ENCODE measurements at regions not wholly inside any gene's neighbourhood (a gene's known extent, or its start where the extent isn't known, plus 50 kb on each side); places are given as distances from the start of the nearest gene placed in this dataset.

DNA sequence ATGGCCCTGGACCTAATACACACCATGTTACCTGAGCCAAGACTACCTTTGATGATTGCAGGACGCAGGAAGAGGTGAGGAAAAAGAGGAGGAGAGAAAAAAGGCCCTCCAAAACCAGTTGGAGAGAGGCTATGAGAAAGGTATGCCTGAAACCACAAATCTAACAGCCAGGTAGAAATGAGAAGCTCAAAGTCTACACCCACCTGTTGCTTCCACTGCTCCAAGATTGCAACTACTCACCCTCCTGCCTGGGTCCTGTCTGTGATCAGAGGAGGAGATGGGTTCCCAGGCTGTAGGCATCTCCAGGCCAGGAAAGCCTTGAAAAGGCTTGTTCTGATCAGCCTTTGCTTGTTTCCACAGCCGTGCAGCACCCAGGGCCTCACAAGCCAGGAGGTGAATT lies 307.8 kb upstream of the USP24 start:
- no peak for DNase-seq (ENCODE audit: low spot score)
- Histone ChIP-seq H2BK12ac (ENCODE audit: low read length) (no peak overlapping the region), H2BK5ac (ENCODE audit: low read length) (no peak overlapping the region), H4K91ac (ENCODE audit: low read depth, low read length, poor library complexity) (no peak overlapping the region), H3K27ac (replicated peaks; ENCODE audit: low read length) (no peak overlapping the region), H3K4me2 (ENCODE audit: insufficient read depth, low read length, poor library complexity, severe bottlenecking) (no peak overlapping the region), H3K36me3 (replicated peaks in 1 of 2; ENCODE audit: control insufficient read depth in 2 of 2, insufficient read depth in 2 of 2, low read length in 2 of 2) (no peaks in the 10 kb centered on the region), H3K23ac (ENCODE audit: low read depth, low read length, poor library complexity) (no peak overlapping the region), H3K18ac (ENCODE audit: low read length) (no peak overlapping the region), H2AFZ (ENCODE audit: low read length) (no peak overlapping the region), H3K14ac (ENCODE audit: low read length) (no peak overlapping the region), H2BK15ac (ENCODE audit: low read length) (no peak overlapping the region), H2AK5ac (ENCODE audit: low read depth, low read length) (no peak overlapping the region), H3K27me3 (ENCODE audit: control insufficient read depth in 3 of 3, insufficient read depth in 3 of 3, low read depth in 1 of 3, low read length in 3 of 3) (no peaks in the 10 kb centered on the region), H3K4ac (ENCODE audit: low read length) (no peak overlapping the region), H3K4me1 (ENCODE audit: control insufficient read depth in 2 of 2, insufficient read depth in 1 of 2, low read depth in 1 of 2, low read length in 2 of 2) (peaks cover 0 to 4% of the 10 kb centered on the region in 2 donors), H2BK120ac (ENCODE audit: low read depth, low read length) (no peak overlapping the region), H4K8ac (ENCODE audit: low read depth, low read length) (no peak overlapping the region), H3K9me3 (replicated peaks in 1 of 2; ENCODE audit: control insufficient read depth in 2 of 2, insufficient read depth in 1 of 2, low read depth in 1 of 2, low read length in 2 of 2) (no peaks in the 10 kb centered on the region), H3K79me1 (ENCODE audit: low read depth, low read length) (no peaks in the 10 kb centered on the region), H3K4me3 (ENCODE audit: low read length in 2 of 2) (no peak overlapping the region), H3K9ac (ENCODE audit: low read depth, low read length, poor library complexity) (no peak overlapping the region)
- no CpG with 5 or more reads among the region's 2 CpGs for WGBS, 2 donors (ENCODE audit: extremely low coverage in 2 of 2, insufficient read length in 2 of 2, insufficient replicate concordance in 1 of 2)

DNA sequence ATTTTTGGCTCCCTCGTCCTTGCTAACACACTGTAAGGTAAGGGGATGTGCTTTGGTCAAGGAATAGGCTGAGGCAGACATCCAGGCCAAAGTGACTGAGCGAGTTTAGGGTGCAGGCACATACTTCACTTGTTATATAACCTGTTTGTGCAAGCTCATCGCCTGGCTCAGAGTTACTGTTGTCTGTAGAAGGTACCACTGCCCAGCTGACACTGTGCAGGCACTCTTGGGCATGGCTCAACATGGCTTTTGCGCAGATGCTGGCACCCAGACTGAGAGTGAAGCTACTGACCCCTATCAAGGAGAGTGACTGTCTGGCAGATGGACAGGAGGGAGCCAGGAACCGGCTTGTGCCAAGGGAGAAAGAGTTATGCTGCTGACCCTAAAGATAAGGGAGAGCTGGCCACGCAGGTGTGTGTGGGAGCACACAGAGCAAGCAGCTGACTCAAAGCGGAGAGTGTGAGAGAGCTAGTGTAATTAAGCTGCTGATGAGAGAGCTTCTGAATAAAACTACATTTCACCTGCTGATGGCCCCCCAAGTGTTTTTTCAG lies 307.3 kb upstream of the USP24 start:
- H3K18ac ChIP-seq (ENCODE audit: low read length): peak overlapping the region; percentile 9
- no peak overlapping the region for H2AFZ ChIP-seq (ENCODE audit: low read length)
- peak overlapping the region; percentile 39 for H3K14ac ChIP-seq (ENCODE audit: low read length)
- no peak overlapping the region for H2BK15ac ChIP-seq (ENCODE audit: low read length)
- no peak overlapping the region for H3K4ac ChIP-seq (ENCODE audit: low read length)
- H3K4me3 ChIP-seq (ENCODE audit: low read length in 2 of 2): no peak overlapping the region
- no peak overlapping the region for H4K8ac ChIP-seq (ENCODE audit: low read depth, low read length)
- no peaks in the 10 kb centered on the region for H3K36me3 ChIP-seq (replicated peaks in 1 of 2; ENCODE audit: control insufficient read depth in 2 of 2, insufficient read depth in 2 of 2, low read length in 2 of 2)
- no peaks in the 10 kb centered on the region for H3K79me1 ChIP-seq (ENCODE audit: low read depth, low read length)
- no CpG with 5 or more reads among the region's 7 CpGs for WGBS, 2 donors (ENCODE audit: extremely low coverage in 2 of 2, insufficient read length in 2 of 2, insufficient replicate concordance in 1 of 2)
- no peaks in the 10 kb centered on the region for H3K9me3 ChIP-seq (replicated peaks in 1 of 2; ENCODE audit: control insufficient read depth in 2 of 2, insufficient read depth in 1 of 2, low read depth in 1 of 2, low read length in 2 of 2)
- no peak overlapping the region for H2BK120ac ChIP-seq (ENCODE audit: low read depth, low read length)
- H3K23ac ChIP-seq (ENCODE audit: low read depth, low read length, poor library complexity): no peak overlapping the region
- no peaks in the 10 kb centered on the region for H3K27me3 ChIP-seq (ENCODE audit: control insufficient read depth in 3 of 3, insufficient read depth in 3 of 3, low read depth in 1 of 3, low read length in 3 of 3)
- no peak for DNase-seq (ENCODE audit: low spot score)
- H2AK5ac ChIP-seq (ENCODE audit: low read depth, low read length): no peak overlapping the region
- no peak overlapping the region for H4K91ac ChIP-seq (ENCODE audit: low read depth, low read length, poor library complexity)
- H3K9ac ChIP-seq (ENCODE audit: low read depth, low read length, poor library complexity): no peak overlapping the region
- no peak overlapping the region for H2BK5ac ChIP-seq (ENCODE audit: low read length)
- no peak overlapping the region for H3K27ac ChIP-seq (replicated peaks; ENCODE audit: low read length)
- H3K4me1 ChIP-seq (ENCODE audit: control insufficient read depth in 2 of 2, insufficient read depth in 1 of 2, low read depth in 1 of 2, low read length in 2 of 2): peaks cover 0 to 4% of the 10 kb centered on the region in 2 donors
- no peak overlapping the region for H2BK12ac ChIP-seq (ENCODE audit: low read length)
- H3K4me2 ChIP-seq (ENCODE audit: insufficient read depth, low read length, poor library complexity, severe bottlenecking): no peak overlapping the region

DNA sequence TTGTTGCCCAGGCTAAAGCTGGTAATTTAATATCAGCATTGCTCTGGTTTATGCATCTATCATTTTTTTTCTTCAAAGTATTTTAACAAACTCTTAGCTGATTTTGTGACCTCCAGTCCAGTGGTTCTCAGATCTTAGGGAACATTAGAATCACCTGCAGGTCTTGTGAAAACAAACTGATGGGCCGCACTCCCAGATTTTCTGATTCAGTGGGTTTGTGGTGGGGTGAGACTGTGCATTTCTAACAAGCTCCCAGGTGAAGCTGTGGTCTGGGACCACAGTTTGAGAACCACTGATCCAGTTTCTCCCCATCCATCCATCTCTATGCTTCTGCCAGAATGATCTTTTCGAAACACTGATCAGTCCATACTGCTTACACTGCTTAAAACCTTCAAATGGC lies 305.7 kb upstream of the USP24 start:
- Histone ChIP-seq H4K8ac (ENCODE audit: low read depth, low read length) (no peak overlapping the region), H4K91ac (ENCODE audit: low read depth, low read length, poor library complexity) (no peak overlapping the region), H2BK15ac (ENCODE audit: low read length) (no peak overlapping the region), H3K36me3 (replicated peaks in 1 of 2; ENCODE audit: control insufficient read depth in 2 of 2, insufficient read depth in 2 of 2, low read length in 2 of 2) (no peaks in the 10 kb centered on the region), H2AFZ (ENCODE audit: low read length) (no peak overlapping the region), H3K23ac (ENCODE audit: low read depth, low read length, poor library complexity) (no peak overlapping the region), H3K79me1 (ENCODE audit: low read depth, low read length) (no peaks in the 10 kb centered on the region), H2BK5ac (ENCODE audit: low read length) (no peak overlapping the region), H3K27ac (replicated peaks; ENCODE audit: low read length) (no peak overlapping the region), H3K4ac (ENCODE audit: low read length) (no peak overlapping the region), H3K4me1 (ENCODE audit: control insufficient read depth in 2 of 2, insufficient read depth in 1 of 2, low read depth in 1 of 2, low read length in 2 of 2) (peaks cover 0 to 5% of the 10 kb centered on the region in 2 donors), H3K9me3 (replicated peaks in 1 of 2; ENCODE audit: control insufficient read depth in 2 of 2, insufficient read depth in 1 of 2, low read depth in 1 of 2, low read length in 2 of 2) (no peaks in the 10 kb centered on the region), H3K9ac (ENCODE audit: low read depth, low read length, poor library complexity) (no peak overlapping the region), H2BK120ac (ENCODE audit: low read depth, low read length) (no peak overlapping the region), H2BK12ac (ENCODE audit: low read length) (no peak overlapping the region), H3K27me3 (ENCODE audit: control insufficient read depth in 3 of 3, insufficient read depth in 3 of 3, low read depth in 1 of 3, low read length in 3 of 3) (peaks cover 0 to 3% (median 0%) of the 10 kb centered on the region in 3 experiments), H3K14ac (ENCODE audit: low read length) (no peak overlapping the region), H3K18ac (ENCODE audit: low read length) (no peak overlapping the region), H3K4me2 (ENCODE audit: insufficient read depth, low read length, poor library complexity, severe bottlenecking) (no peak overlapping the region), H3K4me3 (ENCODE audit: low read length in 2 of 2) (no peak overlapping the region), H2AK5ac (ENCODE audit: low read depth, low read length) (no peak overlapping the region)
- no CpG with 5 or more reads among the region's 2 CpGs for WGBS, 2 donors (ENCODE audit: extremely low coverage in 2 of 2, insufficient read length in 2 of 2, insufficient replicate concordance in 1 of 2)
- DNase-seq (ENCODE audit: low spot score): no peak

DNA sequence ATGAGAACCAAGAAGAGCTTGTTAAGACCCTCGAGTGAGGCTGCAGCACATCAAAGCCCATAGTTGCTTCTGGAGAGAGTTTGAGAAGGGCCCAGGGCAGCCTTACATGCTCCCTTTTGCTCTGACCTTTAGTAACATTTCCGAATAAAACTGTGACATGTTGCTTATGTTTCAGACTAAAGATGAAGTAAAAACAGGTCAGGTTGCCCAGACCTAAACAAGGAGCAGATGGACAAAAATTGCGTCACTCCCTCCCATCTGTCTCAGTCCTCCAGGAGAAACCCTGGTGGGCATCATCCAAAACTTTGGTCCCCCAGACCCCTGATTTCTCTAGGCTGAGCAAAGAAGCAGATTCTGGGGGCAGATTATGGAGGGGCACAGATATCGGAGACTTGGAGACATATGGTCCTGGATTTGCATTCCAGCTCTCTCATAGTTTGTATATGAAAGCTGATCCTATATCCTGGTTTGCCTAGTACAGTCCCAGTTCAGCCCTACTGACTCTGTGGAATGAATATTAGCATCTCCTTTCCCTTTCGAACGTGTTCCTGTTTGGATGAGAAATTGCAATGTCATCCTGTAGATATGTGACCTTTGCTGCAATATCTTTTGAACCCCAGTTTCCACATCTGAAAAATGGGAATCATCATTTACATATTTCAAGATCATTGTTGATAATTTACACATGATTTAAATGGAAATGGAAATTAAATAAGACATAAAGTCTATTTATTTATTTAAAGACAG lies 304.9 kb upstream of the USP24 start:
- peaks cover 0 to 3% (median 0%) of the 10 kb centered on the region in 3 experiments for H3K27me3 ChIP-seq (ENCODE audit: control insufficient read depth in 3 of 3, insufficient read depth in 3 of 3, low read depth in 1 of 3, low read length in 3 of 3)
- H3K23ac ChIP-seq (ENCODE audit: low read depth, low read length, poor library complexity): no peak overlapping the region
- H3K79me1 ChIP-seq (ENCODE audit: low read depth, low read length): no peaks in the 10 kb centered on the region
- no peak overlapping the region for H3K14ac ChIP-seq (ENCODE audit: low read length)
- no peak overlapping the region for H3K27ac ChIP-seq (replicated peaks; ENCODE audit: low read length)
- no peak overlapping the region for H2AFZ ChIP-seq (ENCODE audit: low read length)
- no CpG with 5 or more reads among the region's 6 CpGs for WGBS, 2 donors (ENCODE audit: extremely low coverage in 2 of 2, insufficient read length in 2 of 2, insufficient replicate concordance in 1 of 2)
- H3K4me1 ChIP-seq (ENCODE audit: control insufficient read depth in 2 of 2, insufficient read depth in 1 of 2, low read depth in 1 of 2, low read length in 2 of 2): peaks cover 0 to 5% of the 10 kb centered on the region in 2 donors
- H3K9me3 ChIP-seq (replicated peaks in 1 of 2; ENCODE audit: control insufficient read depth in 2 of 2, insufficient read depth in 1 of 2, low read depth in 1 of 2, low read length in 2 of 2): no peaks in the 10 kb centered on the region
- no peak overlapping the region for H3K4ac ChIP-seq (ENCODE audit: low read length)
- H2BK5ac ChIP-seq (ENCODE audit: low read length): no peak overlapping the region
- no peaks in the 10 kb centered on the region for H3K36me3 ChIP-seq (replicated peaks in 1 of 2; ENCODE audit: control insufficient read depth in 2 of 2, insufficient read depth in 2 of 2, low read length in 2 of 2)
- no peak overlapping the region for H4K91ac ChIP-seq (ENCODE audit: low read depth, low read length, poor library complexity)
- no peak overlapping the region for H3K4me2 ChIP-seq (ENCODE audit: insufficient read depth, low read length, poor library complexity, severe bottlenecking)
- no peak overlapping the region for H3K4me3 ChIP-seq (ENCODE audit: low read length in 2 of 2)
- no peak overlapping the region for H2BK15ac ChIP-seq (ENCODE audit: low read length)
- no peak overlapping the region for H2BK12ac ChIP-seq (ENCODE audit: low read length)
- H3K18ac ChIP-seq (ENCODE audit: low read length): no peak overlapping the region
- H4K8ac ChIP-seq (ENCODE audit: low read depth, low read length): no peak overlapping the region
- no peak overlapping the region for H2AK5ac ChIP-seq (ENCODE audit: low read depth, low read length)
- H2BK120ac ChIP-seq (ENCODE audit: low read depth, low read length): no peak overlapping the region
- no peak for DNase-seq (ENCODE audit: low spot score)
- no peak overlapping the region for H3K9ac ChIP-seq (ENCODE audit: low read depth, low read length, poor library complexity)

Data from neuronal stem cell (in vitro differentiated cells).